ENCODE measurements at regions not wholly inside any gene's neighbourhood (a gene's known extent, or its start where the extent isn't known, plus 50 kb on each side); places are given as distances from the start of the nearest gene placed in this dataset.

GRCh38 chr9:26296910-26297572 lies 595.6 kb downstream of the CAAP1 start:
- no peak for DNase-seq

GRCh38 chr9:26292943-26293342 lies 599.7 kb downstream of the CAAP1 start:
- no peak for DNase-seq

- DNase-seq: no peak
Measured at GRCh38 chr9:26271495-26272122, 593.4 kb upstream of the TUSC1 start.

- no peak for DNase-seq
Measured at GRCh38 chr9:26266146-26266793, 588.0 kb upstream of the TUSC1 start.

- no peak for DNase-seq
Measured at GRCh38 chr9:26264709-26265601, 586.7 kb upstream of the TUSC1 start.

- DNase-seq: no peak
Measured at GRCh38 chr9:26263478-26263877, 585.2 kb upstream of the TUSC1 start.

GRCh38 chr9:26262421-26263107 lies 584.3 kb upstream of the TUSC1 start:
- no peak for DNase-seq

GRCh38 chr9:26261503-26262330 lies 583.5 kb upstream of the TUSC1 start:
- no peak for DNase-seq

- DNase-seq: no peak
Measured at GRCh38 chr9:26260238-26260637, 582.0 kb upstream of the TUSC1 start.

- DNase-seq: no peak
Measured at GRCh38 chr9:26247861-26248260, 569.6 kb upstream of the TUSC1 start.

- DNase-seq: no peak
Measured at GRCh38 chr9:26244661-26245451, 566.6 kb upstream of the TUSC1 start.

GRCh38 chr9:26243726-26244125 lies 565.5 kb upstream of the TUSC1 start:
- DNase-seq: no peak

GRCh38 chr9:26243029-26243697 lies 564.9 kb upstream of the TUSC1 start:
- no peak for DNase-seq

GRCh38 chr9:26240020-26240419 lies 561.8 kb upstream of the TUSC1 start:
- DNase-seq: no peak

GRCh38 chr9:26237256-26237655 lies 559.0 kb upstream of the TUSC1 start:
- no peak for DNase-seq

GRCh38 chr9:26234865-26235264 lies 556.6 kb upstream of the TUSC1 start:
- DNase-seq: no peak

- DNase-seq: no peak
Measured at GRCh38 chr9:26231391-26231790, 553.1 kb upstream of the TUSC1 start.

GRCh38 chr9:26229324-26230054 lies 551.2 kb upstream of the TUSC1 start:
- no peak for DNase-seq

- DNase-seq: no peak
Measured at GRCh38 chr9:26228273-26228672, 550.0 kb upstream of the TUSC1 start.

- DNase-seq: no peak
Measured at GRCh38 chr9:26221290-26221689, 543.0 kb upstream of the TUSC1 start.

Data from CD4-positive, alpha-beta T cell treated with Interleukin-1 beta for 1 hour (primary cell).